Endothelial cell of umbilical vein (primary cell): ENCODE measurements at regions not wholly inside any gene's neighbourhood (a gene's known extent, or its start where the extent isn't known, plus 50 kb on each side); places are given as distances from the start of the nearest gene placed in this dataset.

Experiments
- BruUV-seq: library from RNA; stranded (reverse); fragments of 400-500 nt; replicated peaks from 2 replicates; lab custom pipeline; 2021; lab: Mats Ljungman, UMichigan
- CTCF ChIA-PET: fragments of 300-600, 350-600 bp; sonication (Branson Sonifier 250); formaldehyde crosslinking; loops from one replicate; lab custom pipeline; 2021; ENCODE audit warnings: antibody characterized with exemption, inconsistent platforms; lab: Charles Lee
- POLR2A ChIA-PET: fragments of 300-600, 350-600 bp; sonication (Branson Sonifier 250); formaldehyde crosslinking; loops from one replicate; lab custom pipeline; 2021; ENCODE audit warnings: antibody characterized with exemption, inconsistent platforms; lab: Charles Lee
- DNase-seq: peaks from one replicate; pipeline ENCODE4 v3.0.0-alpha.2; 2011; ENCODE audit warnings: low read depth, low spot score
- FAIRE-seq: peaks from 2 replicates; lab custom pipeline; 2011; peaks lifted over from hg19 to GRCh38; lab: Jason Lieb, UNC
- H2AFZ ChIP-seq: 2 replicates; pipeline ENCODE4 v1.6.0; 2012; ENCODE audit warnings: low read depth, low read length, control low read depth, inconsistent platforms
- H3K27ac ChIP-seq: 2 replicates; pipeline ENCODE4 v1.5.1; 2011; ENCODE audit warnings: low read depth, mild to moderate bottlenecking, control low read depth, low read length, moderate library complexity; ENCODE audit not compliant: insufficient read depth
- H3K27me3 ChIP-seq, 2 experiments: 2 replicates each; pipeline versions ENCODE4 v1.6.0 to v1.6.1; 2011; ENCODE audit warnings: low read length in 2 of 2, mixed read lengths in 1 of 2; ENCODE audit not compliant: control insufficient read depth in 2 of 2, insufficient read depth in 2 of 2
- H3K36me3 ChIP-seq, 2 experiments: 2 replicates in 1 of 2; 3 replicates in 1 of 2; pipeline ENCODE4 v1.5.1; 2011; ENCODE audit warnings: low read length in 2 of 2, mild to moderate bottlenecking in 1 of 2, moderate library complexity in 1 of 2; ENCODE audit not compliant: control insufficient read depth in 2 of 2, insufficient read depth in 2 of 2; ENCODE audit errors: extremely low read depth in 1 of 2
- H3K4me1 ChIP-seq: 3 replicates; pipeline ENCODE4 v1.5.1; 2011; ENCODE audit warnings: mild to moderate bottlenecking, low read length; ENCODE audit not compliant: control insufficient read depth, insufficient read depth; ENCODE audit errors: extremely low read depth
- H3K4me2 ChIP-seq: 2 replicates; pipeline ENCODE4 v1.6.1; 2011; ENCODE audit warnings: low read length, control low read depth, mixed read lengths; ENCODE audit not compliant: insufficient read depth
- H3K4me3 ChIP-seq, 3 experiments: fragments of 200-600 bp in 1 of 3; sonication (generic), shearing (Covaris generic) in 1 of 3; replicated peaks in 1 of 3; 2 replicates each; pipeline ENCODE4 v1.5.1; 2011 to 2016; ENCODE audit warnings: control low read depth in 3 of 3, low read length in 3 of 3, mild to moderate bottlenecking in 2 of 3, inconsistent platforms in 1 of 3, low read depth in 1 of 3, moderate library complexity in 1 of 3; ENCODE audit not compliant: insufficient read depth in 1 of 3
- H3K79me2 ChIP-seq: 2 replicates; pipeline ENCODE4 v1.6.0; 2012; ENCODE audit warnings: low read length, inconsistent platforms; ENCODE audit not compliant: control insufficient read depth, insufficient read depth
- H3K9ac ChIP-seq: replicated peaks from 2 replicates; pipeline ENCODE3; 2011; ENCODE audit warnings: low read length, control low read depth; ENCODE audit not compliant: insufficient read depth; ENCODE audit errors: extremely low read depth
- H3K9me1 ChIP-seq: replicated peaks from 3 replicates; pipeline ENCODE4 v1.6.0; 2011; ENCODE audit warnings: mild to moderate bottlenecking, low read length; ENCODE audit not compliant: control insufficient read depth, insufficient read depth; ENCODE audit errors: extremely low read depth
- H3K9me3 ChIP-seq: replicated peaks from 2 replicates; pipeline ENCODE4 v1.5.1; 2012; ENCODE audit warnings: low read length, inconsistent platforms; ENCODE audit not compliant: control insufficient read depth, insufficient read depth
- H4K20me1 ChIP-seq: replicated peaks from 2 replicates; pipeline ENCODE3; 2011; ENCODE audit warnings: mild to moderate bottlenecking, low read length; ENCODE audit not compliant: control insufficient read depth, insufficient read depth; ENCODE audit errors: extremely low read depth
- EZH2 ChIP-seq: IDR thresholded peaks from 2 replicates; pipeline ENCODE4 v1.6.1; 2012; ENCODE audit warnings: borderline replicate concordance, low read depth, mild to moderate bottlenecking, moderate library complexity, low read length, inconsistent platforms; ENCODE audit not compliant: severe bottlenecking
- FOS ChIP-seq: IDR thresholded peaks from 2 replicates; pipeline ENCODE4 v1.6.1; 2011; ENCODE audit warnings: mild to moderate bottlenecking, low read length, moderate library complexity, borderline replicate concordance; ENCODE audit not compliant: insufficient read depth
- GATA2 ChIP-seq: IDR thresholded peaks from 2 replicates; pipeline ENCODE4 v1.7.0; 2011; ENCODE audit warnings: low read depth, mild to moderate bottlenecking, moderate library complexity, mixed read lengths, low read length; ENCODE audit not compliant: insufficient read length, insufficient read depth
- JUN ChIP-seq: IDR thresholded peaks from 2 replicates; pipeline ENCODE4 v1.6.1; 2011; ENCODE audit warnings: borderline replicate concordance, low read depth; ENCODE audit not compliant: insufficient read length, insufficient read depth
- MYC ChIP-seq: IDR thresholded peaks from one replicate; pipeline ENCODE4 v1.6.1; 2011; ENCODE audit warnings: mild to moderate bottlenecking, low read depth, low read length
- POLR2A ChIP-seq: IDR thresholded peaks from 2 replicates; pipeline ENCODE4 v1.6.1; 2012; ENCODE audit warnings: low read depth, mild to moderate bottlenecking, control low read depth, low read length
- POLR2AphosphoS5 ChIP-seq: IDR thresholded peaks from 2 replicates; pipeline ENCODE4 v1.6.1; 2012; ENCODE audit warnings: low read depth, mild to moderate bottlenecking, control low read depth, low read length, moderate library complexity; ENCODE audit not compliant: insufficient read depth
- dilution Hi-C: fragments of 300-500 bp; cut with MboI; formaldehyde crosslinking; loops from one replicate; pipeline ENCODE4 v1.15.0; 2019; ENCODE audit warnings: low sequenced_read_pairs; ENCODE audit not compliant: extremely low pct_ligation_motif_present
- intact Hi-C: fragments of 100-400 bp; cut with micrococcal nuclease; formaldehyde crosslinking; loops from one replicate; pipeline ENCODE4 v1.10.0; 2022
- TF ChIP-seq, protein P1 (sequence below): IDR thresholded peaks from 2 replicates; pipeline ENCODE4 v1.6.1; 2011; ENCODE audit not compliant: insufficient read depth, insufficient read length
- TF ChIP-seq, protein P2 (sequence below), 2 donors: IDR thresholded peaks; 1 replicate in 1 of 2; 2 replicates in 1 of 2; pipeline ENCODE4 v1.5.1; 2011; ENCODE audit warnings: low read length in 2 of 2, mild to moderate bottlenecking in 2 of 2, moderate library complexity in 2 of 2, control low read depth in 1 of 2, inconsistent platforms in 1 of 2, low read depth in 1 of 2; ENCODE audit not compliant: insufficient read depth in 1 of 2; ENCODE audit errors: extremely low read depth in 1 of 2

DNA sequence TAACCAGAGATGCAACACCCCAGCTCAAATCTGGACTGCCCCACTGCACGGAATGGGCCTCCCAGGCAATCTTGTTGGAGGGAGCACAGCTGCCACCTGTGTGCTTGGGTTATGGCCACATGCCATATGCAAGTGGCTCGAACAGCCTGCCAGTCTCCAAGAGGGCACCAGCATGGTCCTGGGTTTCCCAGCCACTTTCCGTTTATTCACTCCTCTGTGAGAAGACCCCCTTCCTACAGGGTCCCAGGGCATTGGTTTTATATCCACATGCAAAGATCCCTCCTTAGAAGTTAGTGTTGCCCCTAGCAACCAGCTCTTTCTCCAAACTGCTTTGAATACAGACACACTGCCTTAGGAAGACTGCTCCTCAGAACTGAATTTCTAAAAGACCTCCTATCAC, 487.8 kb downstream of the BUD13 start:
- Histone ChIP-seq H3K4me2 (no peak overlapping the region), H4K20me1 (no peaks in the 10 kb centered on the region), H3K27me3 (no peaks in the 10 kb centered on the region), H3K79me2 (no peaks in the 10 kb centered on the region), H3K9me3 (no peaks in the 10 kb centered on the region), H3K4me3 (no peak overlapping the region), H3K9me1 (no peaks in the 10 kb centered on the region), H2AFZ (no peak overlapping the region), H3K27ac (no peak overlapping the region), H3K4me1 (no peaks in the 10 kb centered on the region), H3K9ac (no peak overlapping the region), H3K36me3 (no peaks in the 10 kb centered on the region)
- BruUV-seq: no TSS peak
- CTCF ChIA-PET: no interaction called here
- FAIRE-seq (no peak), DNase-seq (no peak)
- intact Hi-C loops (no loop called here), dilution Hi-C loops (no loop called here)
- no peak for TF ChIP-seq EZH2
- TF ChIP-seq, protein P1, sequence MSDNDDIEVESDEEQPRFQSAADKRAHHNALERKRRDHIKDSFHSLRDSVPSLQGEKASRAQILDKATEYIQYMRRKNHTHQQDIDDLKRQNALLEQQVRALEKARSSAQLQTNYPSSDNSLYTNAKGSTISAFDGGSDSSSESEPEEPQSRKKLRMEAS: no peak
- no peak for TF ChIP-seq GATA2
- no peak for TF ChIP-seq POLR2A
- no peak for TF ChIP-seq MYC
- TF ChIP-seq POLR2AphosphoS5: no peak
- no peak for TF ChIP-seq JUN
- TF ChIP-seq FOS: no peak
- TF ChIP-seq, protein P2, sequence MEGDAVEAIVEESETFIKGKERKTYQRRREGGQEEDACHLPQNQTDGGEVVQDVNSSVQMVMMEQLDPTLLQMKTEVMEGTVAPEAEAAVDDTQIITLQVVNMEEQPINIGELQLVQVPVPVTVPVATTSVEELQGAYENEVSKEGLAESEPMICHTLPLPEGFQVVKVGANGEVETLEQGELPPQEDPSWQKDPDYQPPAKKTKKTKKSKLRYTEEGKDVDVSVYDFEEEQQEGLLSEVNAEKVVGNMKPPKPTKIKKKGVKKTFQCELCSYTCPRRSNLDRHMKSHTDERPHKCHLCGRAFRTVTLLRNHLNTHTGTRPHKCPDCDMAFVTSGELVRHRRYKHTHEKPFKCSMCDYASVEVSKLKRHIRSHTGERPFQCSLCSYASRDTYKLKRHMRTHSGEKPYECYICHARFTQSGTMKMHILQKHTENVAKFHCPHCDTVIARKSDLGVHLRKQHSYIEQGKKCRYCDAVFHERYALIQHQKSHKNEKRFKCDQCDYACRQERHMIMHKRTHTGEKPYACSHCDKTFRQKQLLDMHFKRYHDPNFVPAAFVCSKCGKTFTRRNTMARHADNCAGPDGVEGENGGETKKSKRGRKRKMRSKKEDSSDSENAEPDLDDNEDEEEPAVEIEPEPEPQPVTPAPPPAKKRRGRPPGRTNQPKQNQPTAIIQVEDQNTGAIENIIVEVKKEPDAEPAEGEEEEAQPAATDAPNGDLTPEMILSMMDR (IDR thresholded peaks at IDR 0.05; ENCODE audit: extremely low read depth in 1 of 2, insufficient read depth in 1 of 2, low read depth in 1 of 2, low read length in 2 of 2): no peak
- POLR2A ChIA-PET: no interaction called here
